NCI-H1092 (cell line): ENCODE measurements at regions not wholly inside any gene's neighbourhood (a gene's known extent, or its start where the extent isn't known, plus 50 kb on each side); places are given as distances from the start of the nearest gene placed in this dataset.

Experiments used
- DNase-seq: peaks from one replicate; lab custom pipeline; 2025; lab: John Stamatoyannopoulos, UW

GRCh38 chr1:230515451-230516145 lies 89.5 kb upstream of the PGBD5 start:
- DNase-seq, result no peak

- DNase-seq, result no peak
These were observed 84.4 kb upstream of the PGBD5 start for GRCh38 chr1:230510496-230510895.

DNA sequence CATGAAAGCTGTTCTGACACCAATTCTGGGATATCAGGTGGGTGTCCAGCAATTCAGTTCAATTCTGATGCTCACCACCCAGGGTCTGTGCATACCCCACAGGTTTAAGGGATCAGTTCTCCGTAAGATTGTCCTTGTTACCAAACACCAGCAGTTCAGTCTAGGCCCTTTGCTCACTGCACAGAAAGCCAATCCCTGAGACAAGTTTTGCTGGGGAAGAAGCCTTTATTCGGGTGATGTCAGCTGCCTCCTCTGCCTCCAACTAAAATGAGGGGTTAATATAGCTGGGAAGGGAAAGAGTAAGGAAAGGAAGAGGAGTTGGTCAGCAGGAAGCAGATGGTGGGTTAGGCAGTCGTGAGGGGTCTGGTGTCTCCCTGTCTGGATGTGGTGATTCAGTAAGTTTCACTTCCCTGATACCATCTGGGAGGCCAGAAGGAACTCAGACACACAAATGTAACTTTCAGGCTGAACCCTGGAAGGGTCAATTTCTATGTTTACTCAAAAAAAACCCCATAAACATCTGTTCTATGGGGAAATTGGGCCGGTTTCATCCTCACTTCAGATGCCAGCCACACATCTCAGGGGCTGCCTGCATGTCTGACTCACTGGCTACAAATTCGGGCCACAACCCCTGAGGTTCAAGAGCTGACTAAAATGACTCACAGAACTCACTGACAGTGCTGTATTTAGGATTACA lies 83.3 kb upstream of the PGBD5 start:
- DNase-seq, result no peak

DNA sequence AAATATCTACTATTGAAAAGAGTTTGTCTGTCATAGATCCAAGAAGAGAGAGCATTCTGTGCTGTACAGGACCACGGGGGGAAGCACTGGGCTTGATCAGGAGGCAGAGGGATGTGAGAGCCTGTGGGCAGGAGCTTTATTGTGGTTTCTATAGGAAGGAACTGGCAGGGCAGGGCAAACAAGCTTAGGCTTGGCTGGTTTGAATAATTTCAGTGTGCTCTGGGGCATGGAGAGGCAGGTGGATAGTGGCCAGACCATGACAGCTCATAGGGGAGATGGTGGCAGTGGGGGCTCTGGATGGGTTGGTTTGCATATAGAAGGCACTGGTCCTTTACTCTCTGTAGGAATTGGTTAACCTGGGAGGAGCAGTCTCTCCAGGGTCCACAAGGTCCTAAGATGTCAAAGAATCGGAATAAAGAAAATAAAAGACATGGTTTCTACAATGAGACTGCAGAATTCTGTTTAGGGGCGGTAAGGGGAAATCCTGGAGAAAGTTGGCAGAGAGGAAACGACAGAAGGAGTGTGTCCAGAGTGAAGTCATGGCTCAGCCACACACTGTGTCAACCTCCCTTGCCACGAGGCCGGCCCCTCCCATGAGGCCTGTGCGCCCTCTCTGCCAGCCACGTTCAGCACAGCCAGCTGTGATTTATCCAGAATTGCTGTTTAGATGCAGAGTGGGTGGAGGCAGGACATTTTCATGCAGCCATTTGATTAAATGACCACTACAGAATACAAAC lies 81.7 kb upstream of the PGBD5 start:
- DNase-seq, result no peak

DNA sequence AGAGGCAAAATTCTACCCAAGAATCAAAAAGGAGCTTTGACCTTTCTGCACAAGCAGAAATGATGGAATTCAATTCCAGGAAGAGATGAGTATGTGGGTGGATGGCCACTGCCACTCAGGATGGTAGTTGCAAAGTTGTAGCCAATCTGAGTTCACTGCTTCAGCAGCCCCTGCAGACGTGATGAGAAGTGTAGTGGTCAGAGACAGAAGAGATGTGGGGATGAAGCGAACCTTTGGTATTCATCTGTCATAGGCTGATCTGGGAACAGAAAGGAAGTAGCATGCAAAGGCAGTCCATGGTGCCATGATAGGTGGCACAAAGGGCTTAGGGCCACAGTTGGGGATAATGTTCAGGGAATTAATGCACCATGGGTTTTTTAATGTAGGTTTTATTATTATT lies 81.1 kb upstream of the PGBD5 start:
- no peak for DNase-seq

GRCh38 chr1:230506451-230506850 lies 80.3 kb upstream of the PGBD5 start:
- no peak for DNase-seq

GRCh38 chr1:230504310-230504709 lies 78.2 kb upstream of the PGBD5 start:
- no peak for DNase-seq

DNA sequence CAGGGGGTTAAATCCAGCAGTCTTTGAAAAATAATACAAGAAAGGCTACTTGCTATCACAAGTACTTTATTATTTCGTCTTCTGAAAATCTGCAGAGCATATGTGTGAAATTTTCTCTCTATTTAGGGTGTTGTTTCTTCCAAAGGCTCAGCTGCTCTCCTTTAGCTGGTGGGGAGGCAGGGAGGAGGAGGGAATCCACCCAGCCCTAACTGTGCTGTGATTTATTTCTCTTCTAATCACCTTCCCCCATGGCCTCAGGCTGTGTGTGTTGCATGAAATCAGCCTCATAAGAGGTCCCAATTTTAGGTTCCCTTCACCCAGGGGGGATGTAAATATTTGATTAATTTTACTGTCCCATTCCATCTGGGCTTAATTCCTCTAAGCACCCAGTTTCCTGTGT lies 77.6 kb upstream of the PGBD5 start:
- no peak for DNase-seq

GRCh38 chr1:230502996-230503395 lies 76.9 kb upstream of the PGBD5 start:
- no peak for DNase-seq

- no peak for DNase-seq
These were observed 76.2 kb upstream of the PGBD5 start for GRCh38 chr1:230502306-230502705.

GRCh38 chr1:230501849-230502248 lies 75.7 kb upstream of the PGBD5 start:
- DNase-seq, result no peak

DNA sequence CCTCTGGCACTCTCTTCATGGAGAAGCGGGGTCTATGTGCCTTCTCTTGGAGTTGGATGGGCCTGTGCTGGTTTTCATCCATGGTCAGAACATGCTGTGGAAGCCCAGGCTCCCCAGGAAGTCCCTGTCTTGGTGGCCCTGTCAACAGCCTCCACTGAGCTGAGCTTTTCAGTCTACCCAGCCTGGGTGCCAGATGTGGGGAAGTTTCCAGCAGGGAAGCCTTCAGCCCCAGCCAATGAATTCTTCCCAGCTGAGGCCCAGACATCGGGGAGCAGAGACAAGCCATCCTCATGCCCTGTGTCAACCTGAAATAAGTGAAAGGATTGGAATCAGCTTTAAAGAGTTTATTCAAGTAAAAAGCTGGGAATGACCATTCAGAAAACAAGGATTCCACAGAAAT lies 75.1 kb upstream of the PGBD5 start:
- no peak for DNase-seq

DNA sequence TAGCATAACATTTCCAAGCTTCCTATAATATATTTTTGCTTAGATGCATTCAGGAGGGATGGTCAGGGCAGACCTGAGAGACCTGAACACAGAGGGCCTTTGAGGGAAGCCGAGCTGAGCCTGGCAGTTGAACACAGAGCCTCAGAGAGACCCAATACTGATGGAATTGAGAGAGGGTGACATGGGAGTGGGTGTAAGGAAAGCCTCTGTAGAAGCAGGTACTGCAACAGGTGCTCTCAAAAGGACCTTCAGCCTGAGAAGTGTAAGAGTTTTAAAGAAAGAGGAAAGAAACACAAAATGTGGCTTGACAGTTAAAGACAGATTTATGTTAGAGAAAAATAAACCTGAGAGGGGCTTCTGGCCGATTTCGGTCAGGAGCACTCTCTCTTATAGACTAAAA lies 73.9 kb upstream of the PGBD5 start:
- DNase-seq, result no peak

- no peak for DNase-seq
These were observed 73.4 kb upstream of the PGBD5 start for GRCh38 chr1:230499496-230499895.

- peak; percentile 52 for DNase-seq
These were observed 72.6 kb upstream of the PGBD5 start for GRCh38 chr1:230498704-230499103.

GRCh38 chr1:230496451-230496850 lies 70.3 kb upstream of the PGBD5 start:
- DNase-seq, result no peak

GRCh38 chr1:230495891-230496385 lies 69.8 kb upstream of the PGBD5 start:
- no peak for DNase-seq

DNA sequence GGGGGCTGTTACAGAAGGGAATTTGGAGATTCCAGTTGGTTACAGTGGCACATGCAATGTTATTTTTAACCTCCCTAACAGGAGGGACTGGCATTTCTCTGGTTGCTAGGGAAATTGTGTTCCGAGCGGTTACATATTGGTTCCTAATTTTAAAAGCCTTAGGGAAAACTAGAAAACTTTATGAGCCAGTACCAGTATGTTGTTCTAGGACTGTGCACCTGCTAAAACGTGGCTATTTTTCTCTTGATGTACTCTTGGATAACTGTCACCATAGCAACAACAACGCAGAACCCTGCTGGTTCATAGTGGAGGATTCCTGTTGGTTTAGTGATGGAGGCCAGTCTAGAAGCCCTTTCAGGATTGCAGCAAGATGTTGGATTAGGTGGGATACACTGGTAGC lies 68.9 kb upstream of the PGBD5 start:
- no peak for DNase-seq

DNA sequence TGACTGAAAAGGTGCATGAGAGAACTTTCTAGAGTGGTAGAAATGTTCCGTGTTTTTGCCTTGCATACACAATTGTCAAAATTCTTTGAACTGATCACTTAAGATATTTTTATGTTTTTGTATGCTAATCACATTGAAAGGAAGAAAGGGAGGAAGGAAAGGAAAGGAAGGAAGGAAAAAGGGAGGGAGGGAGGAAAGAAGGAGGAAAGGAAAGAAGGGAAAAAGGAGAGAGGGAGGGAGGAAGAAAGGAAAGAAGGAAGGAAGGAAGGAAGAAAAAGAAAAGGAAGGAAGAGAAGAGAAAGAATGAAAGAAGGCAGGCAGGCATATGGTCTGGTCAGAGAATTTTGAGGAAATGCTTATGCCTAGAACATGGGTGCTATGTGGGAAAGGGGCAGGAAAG lies 68.4 kb upstream of the PGBD5 start:
- no peak for DNase-seq

DNA sequence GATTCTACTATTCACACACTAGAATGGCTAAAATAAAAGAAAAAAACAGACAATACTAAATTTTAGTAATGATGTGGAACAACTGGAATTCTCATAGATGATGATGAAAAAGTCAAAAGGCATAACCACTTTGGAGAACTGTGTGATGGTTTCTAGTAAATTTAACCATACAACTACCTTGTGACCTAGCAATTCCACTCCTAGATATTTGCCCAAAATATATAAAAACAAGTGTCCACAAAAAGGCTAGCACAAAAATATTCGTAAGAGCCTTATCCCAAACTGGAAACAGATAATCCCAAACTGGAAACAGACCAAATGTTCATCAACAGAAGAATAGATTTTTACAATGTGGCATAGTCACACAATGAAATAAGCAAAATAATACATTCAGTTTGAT lies 67.9 kb upstream of the PGBD5 start:
- no peak for DNase-seq

- no peak for DNase-seq
These were observed 67.1 kb upstream of the PGBD5 start for GRCh38 chr1:230493264-230493663.

GRCh38 chr1:230490436-230490835 lies 64.3 kb upstream of the PGBD5 start:
- DNase-seq, result no peak

DNA sequence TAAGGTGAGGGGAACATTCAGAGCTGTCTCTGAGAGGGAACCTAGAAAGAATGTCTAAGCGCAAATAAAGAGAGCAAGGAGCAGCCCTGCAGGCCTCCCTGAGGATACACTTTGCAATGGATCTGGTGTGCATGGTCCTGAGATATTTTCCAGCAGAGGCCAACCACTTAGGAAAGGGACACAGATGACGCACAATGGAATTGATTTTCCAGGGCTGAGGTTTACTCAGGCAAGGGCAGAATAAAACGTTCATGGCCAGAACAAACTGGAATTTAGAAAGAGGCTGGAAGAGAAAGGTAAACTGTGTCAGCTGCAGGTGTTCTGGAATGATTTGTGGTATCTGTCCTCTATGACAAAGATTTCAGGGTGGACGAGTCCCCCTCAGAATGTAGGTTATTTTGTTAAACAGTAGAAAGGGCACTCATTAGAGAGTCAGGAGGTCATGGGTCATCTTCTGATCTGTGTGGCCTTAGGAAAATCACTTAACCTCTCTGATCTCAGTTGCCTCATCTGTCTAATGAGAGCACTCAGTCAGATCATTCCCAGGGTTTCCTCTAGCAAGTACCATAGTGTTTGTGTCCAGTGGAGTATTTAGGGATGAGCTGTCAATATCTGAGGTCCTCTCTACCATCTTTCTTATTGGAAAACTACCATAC lies 61.8 kb upstream of the PGBD5 start:
- DNase-seq, result no peak
